ENCODE measurements at regions not wholly inside any gene's neighbourhood (a gene's known extent, or its start where the extent isn't known, plus 50 kb on each side); places are given as distances from the start of the nearest gene placed in this dataset.

- DNase-seq (ENCODE audit: low read depth), result no peak
Measured at GRCh38 chr4:3683744-3684421, 82.3 kb upstream of the ADRA2C start.

DNA sequence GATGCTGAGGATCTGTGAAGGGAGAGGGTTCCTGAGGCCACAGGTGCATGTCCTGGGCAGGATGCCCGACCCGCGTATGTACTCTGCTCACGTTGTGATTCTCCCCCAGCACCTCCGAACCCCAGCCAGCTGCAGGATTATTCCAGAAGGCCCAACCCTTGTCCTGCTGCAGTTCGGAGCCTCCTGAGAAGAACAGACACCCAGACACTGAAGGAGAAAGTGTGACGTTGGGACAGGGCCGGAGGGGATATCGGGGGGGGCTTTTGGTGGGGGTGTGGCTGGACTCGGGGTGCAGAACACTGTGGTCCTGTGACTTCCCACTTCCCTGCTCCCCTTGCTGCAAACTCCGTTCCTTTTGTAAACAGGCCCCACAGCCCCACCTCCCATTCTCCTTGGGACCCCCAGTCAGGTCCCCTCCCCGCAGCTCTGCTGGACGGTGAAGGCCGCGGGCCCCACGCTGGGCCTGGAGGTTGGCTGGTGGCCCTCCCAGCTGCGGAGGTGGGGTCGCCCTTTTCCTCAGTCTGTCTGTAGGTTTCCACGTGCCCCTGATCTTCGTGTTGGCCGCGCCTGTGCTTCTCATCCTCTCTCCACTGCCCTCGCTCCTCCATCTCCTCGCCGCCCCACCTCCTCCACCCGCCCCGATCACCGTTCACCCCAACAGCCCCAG, 83.0 kb upstream of the ADRA2C start:
- DNase-seq (ENCODE audit: low read depth), result no peak

- DNase-seq (ENCODE audit: low read depth), result no peak
Measured at GRCh38 chr4:3682236-3683076, 83.7 kb upstream of the ADRA2C start.

DNA sequence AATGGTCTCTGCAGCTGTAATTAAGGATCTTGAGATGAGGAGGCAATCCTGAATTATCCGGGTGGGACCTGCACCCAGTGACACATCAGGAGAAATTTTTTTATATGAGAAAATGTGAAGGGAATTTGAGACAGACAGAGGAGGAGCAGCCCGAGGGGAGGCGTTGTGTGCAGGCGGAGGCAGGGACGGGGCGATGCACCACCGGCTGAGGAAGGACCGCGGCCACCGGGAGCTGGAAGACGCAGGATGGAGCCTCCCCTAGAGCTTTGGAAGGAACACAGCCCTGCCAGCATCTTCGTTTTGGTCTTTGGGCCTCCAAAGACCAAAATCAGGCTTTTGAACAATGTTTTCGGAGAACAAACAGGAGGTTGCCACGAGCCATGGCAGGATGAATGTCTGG, 85.0 kb upstream of the ADRA2C start:
- no peak for DNase-seq (ENCODE audit: low read depth)

DNA sequence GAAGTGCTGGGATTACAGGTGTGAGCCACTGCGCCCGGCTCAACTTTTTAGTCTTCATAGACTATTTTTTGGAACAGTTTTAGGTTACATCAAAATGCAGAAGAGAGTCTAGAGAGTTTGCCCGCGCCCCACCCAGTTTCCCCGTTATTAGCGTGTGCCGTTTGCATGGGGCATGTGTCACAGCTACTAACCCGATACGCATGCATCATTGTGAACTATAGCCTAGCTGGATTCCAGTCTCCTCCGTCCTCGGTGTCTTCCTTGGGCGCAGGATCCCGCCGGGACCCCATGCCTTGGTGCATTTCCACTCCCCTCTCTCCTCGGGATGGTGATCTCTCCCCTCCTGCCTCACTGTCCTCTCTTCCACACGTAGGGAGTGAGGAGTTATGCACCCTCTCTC, 85.5 kb upstream of the ADRA2C start:
- no peak for DNase-seq (ENCODE audit: low read depth)

GRCh38 chr4:3679851-3680311, 86.3 kb upstream of the ADRA2C start:
- DNase-seq (ENCODE audit: low read depth), result no peak

DNA sequence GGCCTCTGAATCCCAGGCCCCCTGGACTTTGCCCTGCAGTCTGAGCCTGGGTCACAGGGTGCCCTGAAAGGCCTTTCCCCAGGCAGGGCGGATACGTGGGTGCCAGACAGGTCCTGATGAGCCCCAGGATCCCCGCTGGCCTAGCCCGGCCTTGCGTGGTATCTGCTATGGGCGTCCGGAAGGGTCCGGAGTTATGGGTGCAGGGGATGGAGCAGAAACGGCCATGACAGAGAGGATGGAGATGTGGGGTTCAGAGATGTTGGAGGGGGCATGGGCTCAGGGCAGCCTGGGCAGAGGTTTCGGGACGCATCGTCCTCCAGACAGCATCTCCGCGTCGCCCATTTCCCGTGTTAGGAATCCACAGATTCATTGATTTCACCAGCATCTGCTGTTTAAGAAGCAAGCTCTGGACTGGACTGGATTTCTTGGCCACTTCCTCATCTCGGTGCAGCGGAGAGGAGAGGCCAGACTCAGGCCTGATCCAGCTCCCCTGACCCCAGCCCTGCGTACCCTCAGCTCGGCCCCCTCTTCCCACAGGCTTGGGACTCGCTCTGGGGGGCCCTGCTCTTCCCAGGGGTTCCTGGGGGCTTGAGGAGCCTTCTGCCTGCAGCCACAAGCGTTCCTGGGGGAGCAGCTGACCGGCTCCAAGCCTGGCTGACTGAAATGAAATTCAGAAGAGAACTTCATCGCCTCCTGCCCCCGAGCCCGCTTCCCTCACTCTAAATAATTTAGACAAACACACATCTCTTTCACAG, 86.9 kb upstream of the ADRA2C start:
- DNase-seq (ENCODE audit: low read depth), result no peak

DNA sequence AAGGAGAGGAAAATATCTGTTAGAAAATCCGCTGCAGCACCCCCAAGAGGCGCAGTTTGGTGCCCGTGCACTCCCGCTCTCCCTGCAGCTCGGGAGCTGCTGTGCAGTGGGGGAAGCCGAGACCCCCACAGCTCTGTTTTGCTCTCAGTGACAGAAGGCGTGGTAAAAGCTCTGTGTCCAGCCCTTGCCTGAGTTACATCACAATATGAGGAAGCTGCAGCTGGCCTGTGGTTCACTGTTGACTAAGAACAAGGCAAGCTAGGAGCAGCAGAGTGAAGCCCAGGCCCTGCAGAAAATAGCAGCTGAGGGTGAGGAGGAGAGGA, 88.5 kb upstream of the ADRA2C start:
- no peak for DNase-seq (ENCODE audit: low read depth)

- no peak for DNase-seq (ENCODE audit: low read depth)
Measured at GRCh38 chr4:3676907-3677747, 89.1 kb upstream of the ADRA2C start.

GRCh38 chr4:3676196-3676595, 90.0 kb upstream of the ADRA2C start:
- no peak for DNase-seq (ENCODE audit: low read depth)

DNA sequence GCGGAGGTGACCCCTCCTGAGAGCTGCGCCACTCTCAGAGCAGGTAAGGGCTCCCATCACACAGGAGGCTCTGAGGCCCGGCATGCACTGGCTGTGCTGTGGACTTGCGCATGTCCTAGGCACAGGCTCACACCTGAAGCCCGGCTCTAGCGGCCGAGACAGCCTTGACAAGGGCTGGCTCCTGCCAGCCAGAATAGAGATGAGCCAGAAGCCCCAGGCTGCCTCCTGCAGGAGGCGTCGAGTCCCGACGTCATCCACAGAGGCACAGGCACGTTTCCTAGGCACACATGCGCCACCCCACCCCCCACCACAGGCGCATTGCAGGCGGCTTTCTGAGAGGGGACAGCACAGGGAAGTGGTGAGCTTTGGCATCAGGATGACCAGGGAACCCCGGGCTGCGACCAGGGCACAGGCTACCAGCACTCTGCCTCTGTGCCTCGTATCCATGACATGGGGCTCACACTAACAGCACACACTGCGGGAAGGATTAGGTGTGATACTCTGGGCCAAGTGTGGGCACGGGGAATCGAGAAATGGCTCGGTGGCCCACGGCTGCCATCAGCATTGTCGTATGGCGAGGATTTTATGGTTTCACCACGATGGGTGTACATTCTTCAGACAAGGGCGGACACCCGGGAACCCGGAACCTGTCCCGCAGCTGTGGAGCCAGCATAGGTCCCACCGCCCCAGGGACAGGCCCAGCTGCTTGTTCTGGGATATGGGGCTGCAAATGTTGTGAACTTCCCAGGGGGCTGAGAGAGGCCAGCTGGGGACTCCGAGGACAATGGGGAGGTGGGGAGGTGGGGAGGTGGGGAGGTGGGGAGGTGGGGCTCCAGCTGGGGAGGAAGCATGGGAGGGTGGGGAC, 90.7 kb upstream of the ADRA2C start:
- no peak for DNase-seq (ENCODE audit: low read depth)

- no peak for DNase-seq (ENCODE audit: low read depth)
Measured at GRCh38 chr4:3674479-3674851, 91.7 kb upstream of the ADRA2C start.

- DNase-seq (ENCODE audit: low read depth), result no peak
Measured at GRCh38 chr4:3673716-3674478, 92.3 kb upstream of the ADRA2C start.

DNA sequence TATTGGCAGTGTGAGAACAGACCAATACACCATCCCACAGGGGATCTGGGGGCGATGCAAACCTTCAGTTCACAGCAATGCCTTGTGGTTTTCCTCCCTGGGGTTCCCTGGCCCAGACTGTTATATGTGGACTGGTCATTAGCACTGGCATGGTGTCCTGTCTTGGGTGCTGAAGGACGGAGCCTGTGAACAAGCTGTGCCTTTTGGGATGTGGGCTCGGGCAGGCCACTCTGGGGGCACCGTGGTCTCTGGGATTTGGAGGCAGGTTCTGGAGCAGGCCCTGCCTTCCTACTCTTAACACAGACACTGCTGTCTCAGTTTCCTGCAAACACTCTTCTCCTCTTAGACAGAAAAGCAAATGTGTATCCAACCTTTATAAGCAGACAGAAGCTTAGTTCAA, 93.0 kb upstream of the ADRA2C start:
- no peak for DNase-seq (ENCODE audit: low read depth)

DNA sequence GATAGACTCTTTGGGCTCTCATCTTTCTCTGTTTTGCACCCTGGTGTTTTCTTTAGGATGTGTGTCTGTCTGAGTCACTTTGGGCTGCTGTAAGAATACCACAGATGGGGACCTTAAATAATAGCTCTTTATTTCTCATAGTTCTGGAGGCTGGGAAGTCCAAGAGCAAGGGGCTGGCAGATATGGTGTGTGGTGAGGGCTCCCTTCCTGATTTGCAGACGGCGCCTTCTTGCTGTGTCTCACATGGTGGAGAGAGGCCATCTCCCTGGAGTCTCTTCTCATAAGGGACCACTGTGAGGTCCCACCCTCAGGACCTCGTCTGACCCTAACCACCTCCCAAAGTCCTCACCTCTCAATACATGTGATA, 93.7 kb upstream of the ADRA2C start:
- no peak for DNase-seq (ENCODE audit: low read depth)

GRCh38 chr4:3671571-3672464, 94.4 kb upstream of the ADRA2C start:
- no peak for DNase-seq (ENCODE audit: low read depth)

- no peak for DNase-seq (ENCODE audit: low read depth)
Measured at GRCh38 chr4:3670521-3671519, 95.4 kb upstream of the ADRA2C start.
